Mesodermal cell (in vitro differentiated cells): ENCODE measurements at regions not wholly inside any gene's neighbourhood (a gene's known extent, or its start where the extent isn't known, plus 50 kb on each side); places are given as distances from the start of the nearest gene placed in this dataset.

Source experiments
- H3K27ac ChIP-seq: 2 replicates; pipeline ENCODE4 v1.7.0; 2013; ENCODE audit warnings: mild to moderate bottlenecking, low read depth, low read length, moderate library complexity; ENCODE audit not compliant: severe bottlenecking
- H3K36me3 ChIP-seq: 2 replicates; pipeline ENCODE4 v1.7.1; 2013; ENCODE audit warnings: mild to moderate bottlenecking, low read length, moderate library complexity; ENCODE audit not compliant: control insufficient read depth, insufficient read depth
- H3K4me1 ChIP-seq: one replicate; pipeline ENCODE4 v1.7.1; 2013; ENCODE audit warnings: mild to moderate bottlenecking, low read length; ENCODE audit not compliant: insufficient read depth, control insufficient read depth, poor library complexity, severe bottlenecking
- H3K4me3 ChIP-seq: 2 replicates; pipeline ENCODE4 v1.7.0; 2013; ENCODE audit warnings: low read length, control low read depth, mild to moderate bottlenecking; ENCODE audit not compliant: insufficient read depth, poor library complexity, severe bottlenecking; ENCODE audit errors: extremely low read depth
- H3K9me3 ChIP-seq: 2 replicates; pipeline ENCODE4 v1.7.1; 2013; ENCODE audit warnings: mild to moderate bottlenecking, low read length, moderate library complexity; ENCODE audit not compliant: control insufficient read depth
- WGBS, 2 experiments: methylation state at CpG; one replicate each; pipeline ENCODE4 v1.1.5; 2013; ENCODE audit warnings: missing lambda C conversion rate in 2 of 2; ENCODE audit not compliant: insufficient coverage in 2 of 2; 5-methylcytosine and 5-hydroxymethylcytosine counted together

DNA sequence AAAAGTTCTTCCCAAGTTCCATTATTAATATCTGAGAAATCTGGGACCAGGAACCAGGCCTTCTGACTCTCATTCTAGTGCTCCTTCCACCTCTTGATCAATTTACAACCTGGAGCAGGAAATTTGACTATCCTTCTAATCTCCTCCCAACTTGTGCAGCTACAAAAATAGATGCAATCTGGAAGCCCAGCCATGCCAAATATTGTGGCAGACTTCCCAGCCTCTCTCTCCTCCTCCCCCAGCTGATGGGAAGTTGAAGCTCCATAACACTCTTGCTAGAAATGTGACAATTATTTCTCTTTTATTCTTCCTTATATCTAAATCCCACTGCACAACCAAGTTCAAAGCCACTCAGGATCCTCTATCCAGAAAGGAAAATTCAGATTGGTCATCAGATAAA, 252.1 kb downstream of the SEC61B start:
- no peak overlapping the region for H3K27ac ChIP-seq
- H3K4me1 ChIP-seq = peaks cover 4% of the 10 kb centered on the region
- H3K36me3 ChIP-seq = no peaks in the 10 kb centered on the region
- H3K9me3 ChIP-seq = no peaks in the 10 kb centered on the region
- H3K4me3 ChIP-seq = no peak overlapping the region

DNA sequence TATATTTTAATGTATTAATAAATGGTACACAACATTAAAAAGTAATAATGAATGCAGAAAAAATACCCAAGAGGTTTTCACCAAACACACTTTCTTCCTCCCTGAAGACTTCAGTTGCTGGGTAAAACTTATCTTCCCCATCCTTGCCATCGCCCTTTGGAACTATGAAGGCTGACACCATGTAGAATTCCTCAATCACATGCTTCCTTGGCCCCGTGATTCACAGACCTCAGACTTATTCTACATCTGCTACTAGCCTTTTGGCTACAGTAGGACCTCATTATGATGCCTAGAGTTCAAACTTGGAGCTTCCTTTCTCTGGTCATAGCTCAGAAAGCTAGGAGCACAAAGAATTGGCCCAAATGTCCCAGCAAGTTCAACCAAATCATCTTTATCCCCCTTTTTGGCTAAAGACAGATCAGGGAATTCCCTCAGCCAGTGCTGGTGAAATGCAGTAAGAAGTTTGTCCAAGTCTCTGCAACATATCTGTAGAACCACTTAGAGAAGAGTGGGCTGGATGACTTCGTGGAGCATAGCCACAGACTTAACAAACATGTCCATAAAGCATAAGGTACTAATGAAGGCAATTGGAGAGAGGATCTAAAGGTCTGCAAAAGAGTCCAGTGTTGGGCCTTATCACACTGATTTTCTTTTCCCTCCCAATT, 253.5 kb downstream of the SEC61B start:
- Histone ChIP-seq H3K4me1 (peaks cover 4% of the 10 kb centered on the region), H3K36me3 (no peaks in the 10 kb centered on the region), H3K9me3 (no peaks in the 10 kb centered on the region), H3K27ac (no peak overlapping the region), H3K4me3 (no peak overlapping the region)
- 92 to 94% methylated on average over 2 to 3 of the region's 3 CpGs for WGBS, 2 experiments

DNA sequence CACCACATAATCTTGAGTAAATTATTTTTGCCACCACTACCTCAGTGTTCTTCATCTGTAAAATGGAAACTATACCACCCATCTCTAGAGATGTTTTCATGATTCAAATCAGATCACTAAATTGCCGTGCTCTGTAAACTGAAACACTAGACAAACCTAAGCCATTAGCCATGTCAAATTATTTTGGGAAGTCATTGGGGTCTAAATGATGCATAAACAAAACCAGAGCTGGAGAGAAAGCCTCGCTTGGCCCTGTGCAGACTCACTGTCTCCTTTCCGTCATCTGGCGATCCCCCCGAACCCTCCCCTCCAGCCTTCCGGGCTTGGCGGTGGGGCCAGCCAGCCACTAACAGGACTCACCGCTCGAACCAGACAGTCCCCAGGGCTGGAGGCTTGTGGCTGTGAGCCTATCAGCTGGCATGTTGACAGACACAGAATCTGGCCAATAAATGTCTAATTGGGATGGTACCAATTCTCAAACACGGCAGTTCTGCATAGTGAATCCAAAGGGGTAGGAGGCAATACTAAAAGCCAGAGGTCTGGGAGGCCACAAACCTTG, 256.5 kb downstream of the SEC61B start:
- H3K9me3 ChIP-seq = no peaks in the 10 kb centered on the region
- no peak overlapping the region for H3K27ac ChIP-seq
- H3K4me1 ChIP-seq = no peaks in the 10 kb centered on the region
- H3K36me3 ChIP-seq = no peaks in the 10 kb centered on the region
- H3K4me3 ChIP-seq = no peak overlapping the region
- WGBS, 2 experiments = 89 to 91% methylated on average over 7 to 8 of the region's 10 CpGs

DNA sequence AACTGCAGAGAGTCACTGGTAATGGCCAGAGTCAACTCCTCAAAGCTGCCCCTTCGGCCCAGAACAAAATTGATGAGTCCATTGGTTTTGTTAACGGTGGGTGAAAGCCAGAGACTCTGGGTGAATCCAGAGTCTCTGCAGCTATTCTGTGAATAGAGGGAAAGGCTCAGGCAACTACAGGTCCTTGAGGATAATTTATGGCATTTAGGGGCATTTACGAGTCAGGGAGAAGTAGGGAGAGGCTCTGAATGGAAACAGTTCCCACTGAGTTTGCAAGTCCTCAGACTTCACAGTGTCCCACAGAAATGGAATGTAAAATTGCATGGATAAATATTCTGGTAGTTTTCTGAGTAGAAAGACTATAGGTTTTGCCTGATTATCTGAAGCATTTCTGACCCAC, 257.8 kb downstream of the SEC61B start:
- Histone ChIP-seq H3K36me3 (no peaks in the 10 kb centered on the region), H3K27ac (no peak overlapping the region)
- WGBS, 2 experiments = 84 to 89% methylated on average over 1 to 3 of the region's 3 CpGs

DNA sequence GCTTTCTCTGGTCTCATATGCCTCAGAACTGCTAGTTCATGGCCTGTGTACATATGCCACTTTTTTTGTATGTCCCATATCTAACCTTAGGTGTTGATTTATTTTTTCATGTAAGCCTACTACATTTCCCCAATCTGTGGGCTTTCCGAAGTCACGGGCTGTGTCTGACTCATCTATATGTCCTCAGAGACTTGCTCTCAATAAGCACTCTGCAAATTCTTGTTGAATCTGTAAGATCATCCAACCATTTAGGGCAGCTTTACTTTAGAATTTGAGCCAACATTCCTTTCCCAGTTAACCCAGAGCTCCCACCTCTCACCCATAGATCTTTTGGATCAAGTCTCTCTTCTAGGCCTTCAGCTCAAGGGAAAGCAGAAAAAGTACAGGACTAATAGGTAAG, 263.4 kb downstream of the SEC61B start:
- no peak overlapping the region for H3K27ac ChIP-seq
- no peaks in the 10 kb centered on the region for H3K36me3 ChIP-seq
- H3K4me1 ChIP-seq = no peaks in the 10 kb centered on the region
- peaks cover 5% of the 10 kb centered on the region for H3K9me3 ChIP-seq
- WGBS, 2 experiments = 95 to 100% methylated on average over 2 of the region's 2 CpGs
- H3K4me3 ChIP-seq = no peak overlapping the region

More for the DNA sequence above, 257.8 kb downstream of the SEC61B start:
- Histone ChIP-seq H3K4me1 (no peaks in the 10 kb centered on the region), H3K9me3 (peaks cover 5% of the 10 kb centered on the region), H3K4me3 (no peak overlapping the region)

DNA sequence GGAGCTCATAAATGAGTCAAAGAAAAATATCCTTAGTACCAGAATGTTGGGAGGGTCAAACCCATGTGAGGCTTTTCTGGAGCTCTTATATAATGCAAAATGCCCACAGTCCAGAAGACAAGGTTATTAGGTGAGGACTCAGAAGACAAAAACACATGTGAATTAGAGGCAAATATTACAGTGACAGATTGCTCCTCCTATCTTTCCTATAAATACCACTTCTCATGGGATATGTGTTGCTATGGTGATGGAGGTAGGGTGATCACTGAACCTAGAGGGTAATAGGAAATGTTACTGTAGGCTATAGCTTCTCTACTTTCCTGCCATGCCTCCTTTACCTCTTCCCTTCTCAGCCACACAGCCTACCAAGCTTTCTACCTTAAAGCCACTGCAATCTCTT, 264.6 kb downstream of the SEC61B start:
- H3K4me3 ChIP-seq = no peak overlapping the region
- no peaks in the 10 kb centered on the region for H3K4me1 ChIP-seq
- no peak overlapping the region for H3K27ac ChIP-seq
- H3K9me3 ChIP-seq = peaks cover 5% of the 10 kb centered on the region
- H3K36me3 ChIP-seq = no peaks in the 10 kb centered on the region

DNA sequence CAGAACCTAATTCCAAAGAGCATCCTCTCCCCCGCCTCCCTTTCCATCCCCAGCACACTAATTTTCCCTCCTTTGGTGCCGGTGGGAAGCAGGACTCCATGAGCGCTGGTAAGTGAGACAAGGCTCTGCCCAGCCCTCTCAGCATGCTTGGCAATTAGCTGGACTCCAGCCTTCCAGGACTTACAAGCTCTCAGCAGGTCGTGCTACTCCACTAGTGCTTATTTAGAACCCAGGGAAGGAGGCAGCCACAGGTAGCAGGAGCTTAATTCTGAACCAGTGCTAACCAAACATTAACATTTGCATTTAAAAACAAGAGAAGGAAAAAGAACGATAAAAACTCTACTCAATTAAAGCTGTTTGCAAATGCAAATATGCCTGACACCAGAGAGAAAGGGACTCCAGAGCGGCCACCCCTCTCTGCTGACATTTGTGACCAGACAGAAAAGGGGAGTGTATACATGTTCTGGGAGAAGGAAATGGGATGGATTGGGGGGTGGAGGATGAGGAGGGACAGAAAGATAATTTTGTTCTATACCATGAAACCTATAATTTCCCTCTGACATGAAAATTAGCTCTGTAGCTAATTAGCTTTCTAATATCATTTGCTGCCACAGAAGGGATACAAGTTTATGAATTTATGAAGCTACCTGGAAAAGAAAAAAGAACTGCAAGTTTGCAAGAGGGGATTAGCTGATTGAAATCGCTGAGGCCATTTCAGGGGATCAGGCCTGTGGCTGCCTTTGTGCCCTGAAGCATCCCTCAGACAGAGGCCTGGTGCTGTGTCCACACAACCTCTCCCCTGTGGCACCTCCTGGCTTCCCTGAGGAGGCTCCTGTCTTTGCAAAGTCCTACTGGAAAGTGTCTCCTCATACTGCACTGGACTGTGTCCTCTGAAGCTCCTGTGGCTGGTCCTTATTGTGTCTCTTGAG, 266.3 kb downstream of the SEC61B start:
- WGBS, 2 experiments = 9 to 27% methylated on average over 4 to 6 of the region's 7 CpGs
- H3K4me1 ChIP-seq = no peaks in the 10 kb centered on the region

DNA sequence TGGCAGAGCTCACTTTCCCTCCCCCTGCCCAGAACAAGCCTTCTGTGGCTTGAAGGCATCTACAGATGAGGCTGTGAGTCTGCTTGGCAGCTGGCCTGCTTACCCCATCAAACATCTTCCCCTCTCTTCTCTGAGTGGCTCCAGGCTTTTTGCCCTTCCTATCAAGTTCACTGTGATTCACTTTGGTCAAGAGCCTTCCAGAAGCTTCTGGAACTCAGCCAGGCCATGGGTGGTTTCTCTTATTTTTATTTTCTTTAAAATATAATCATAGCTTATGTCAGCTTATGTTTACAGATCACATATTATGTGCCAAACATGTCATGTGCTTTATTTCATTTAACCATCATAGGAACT, 267.0 kb downstream of the SEC61B start:
- Histone ChIP-seq H3K9me3 (peaks cover 3% of the 10 kb centered on the region), H3K36me3 (no peaks in the 10 kb centered on the region), H3K4me3 (no peak overlapping the region), H3K27ac (no peak overlapping the region), H3K4me1 (no peaks in the 10 kb centered on the region)

More for the DNA sequence above, 266.3 kb downstream of the SEC61B start:
- peaks cover 5% of the 10 kb centered on the region for H3K9me3 ChIP-seq
- H3K27ac ChIP-seq = no peak overlapping the region
- H3K36me3 ChIP-seq = no peaks in the 10 kb centered on the region
- H3K4me3 ChIP-seq = no peak overlapping the region

DNA sequence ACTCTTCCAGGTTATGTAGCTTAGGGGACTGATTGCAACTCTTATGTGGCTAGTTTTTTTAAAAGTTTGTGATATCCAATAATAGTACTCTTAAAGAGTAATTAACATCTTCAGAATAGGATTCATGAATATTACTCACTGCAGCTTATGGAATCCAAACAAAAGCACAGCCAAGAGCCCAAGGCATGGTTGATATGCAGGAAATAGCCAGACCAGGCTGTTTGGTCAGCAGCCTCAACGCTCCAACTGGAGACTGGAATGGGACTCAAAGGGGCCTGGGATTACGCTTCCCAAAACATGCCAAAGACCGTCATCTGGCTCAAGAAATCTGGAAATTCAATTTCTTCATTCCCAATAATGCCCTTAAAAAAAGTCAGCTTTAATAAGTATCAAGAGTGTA, 268.6 kb downstream of the SEC61B start:
- 56 to 100% methylated on average over 1 to 3 of the region's 3 CpGs for WGBS, 2 experiments

DNA sequence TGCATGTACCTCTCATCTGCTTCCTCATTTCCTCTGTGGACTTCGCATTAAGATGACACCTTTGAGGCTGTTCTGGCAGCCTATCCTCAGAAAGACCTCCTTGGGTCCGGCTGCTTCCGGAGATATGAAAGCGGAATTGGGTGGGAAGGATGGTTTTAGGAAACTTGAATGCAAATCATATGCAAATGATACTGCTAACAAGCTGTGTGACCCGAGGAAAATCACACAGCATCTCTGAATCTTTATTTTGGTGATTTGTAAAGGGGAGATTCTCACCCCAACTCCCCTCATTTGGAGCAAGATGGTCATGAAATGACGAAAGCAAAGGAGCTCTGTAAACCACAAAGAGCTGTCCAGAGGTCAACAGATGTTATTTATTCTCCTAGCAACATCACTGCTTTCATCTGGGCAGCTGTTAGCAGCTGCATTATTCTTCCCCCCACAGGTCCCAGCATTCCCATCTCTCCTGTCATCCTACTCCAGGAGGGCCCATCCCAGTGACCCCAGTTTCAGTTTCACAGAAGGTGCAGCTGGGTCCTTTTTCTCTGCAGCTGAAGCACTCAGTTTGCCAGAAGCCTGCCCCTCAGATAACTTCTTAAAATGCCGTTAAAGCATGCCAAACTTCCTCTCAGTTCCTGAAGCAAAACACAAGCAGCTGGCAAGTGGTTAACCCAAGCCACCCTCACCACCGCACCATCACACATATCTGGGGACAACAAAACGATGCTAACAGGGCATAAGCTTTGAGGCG, 269.5 kb downstream of the SEC61B start:
- Histone ChIP-seq H3K9me3 (no peaks in the 10 kb centered on the region), H3K27ac (no peak overlapping the region), H3K36me3 (no peaks in the 10 kb centered on the region), H3K4me1 (no peaks in the 10 kb centered on the region), H3K4me3 (no peak overlapping the region)
- WGBS, 2 experiments = 95 to 97% methylated on average over 6 of the region's 10 CpGs

More for the DNA sequence above, 268.6 kb downstream of the SEC61B start:
- Histone ChIP-seq H3K4me1 (no peaks in the 10 kb centered on the region), H3K9me3 (no peaks in the 10 kb centered on the region), H3K27ac (no peak overlapping the region), H3K4me3 (no peak overlapping the region), H3K36me3 (no peaks in the 10 kb centered on the region)
